Hematopoietic multipotent progenitor cell (in vitro differentiated cells): ENCODE measurements at regions not wholly inside any gene's neighbourhood (a gene's known extent, or its start where the extent isn't known, plus 50 kb on each side); places are given as distances from the start of the nearest gene placed in this dataset.

Source experiments
- DNase-seq, 3 donors: peaks; one replicate each; pipeline ENCODE4 v3.0.0-alpha.2; 2011 to 2015; ENCODE audit warnings: low read depth in 2 of 3, low spot score in 2 of 3

- DNase-seq, result no peak
Observed at GRCh38 chr5:132130918-132131715, 57.5 kb downstream of the CSF2 start.

GRCh38 chr5:132132138-132132537 lies 58.5 kb downstream of the CSF2 start:
- no peak for DNase-seq

GRCh38 chr5:132134384-132134783 lies 60.8 kb downstream of the CSF2 start:
- peak in 2 of 3 donors; percentile 33 to 59 for DNase-seq

GRCh38 chr5:132136906-132137305 lies 63.3 kb downstream of the CSF2 start:
- DNase-seq, result no peak

- DNase-seq, result no peak
Observed at GRCh38 chr5:132138260-132138659, 64.7 kb downstream of the CSF2 start.
